ENCODE measurements at regions not wholly inside any gene's neighbourhood (a gene's known extent, or its start where the extent isn't known, plus 50 kb on each side); places are given as distances from the start of the nearest gene placed in this dataset.
"Not testable (repeated sequence)": the region's sequence is repeated elsewhere in the genome, so short reads cannot be mapped to it uniquely, and the experiment has no call there.

GRCh38 chr20:6339176-6339575 lies 216.3 kb upstream of the FERMT1 start:
- no peaks in the 10 kb centered on the region for H3K4me1 ChIP-seq (ENCODE audit: insufficient read depth, poor library complexity, severe bottlenecking)
- H3K36me3 ChIP-seq (ENCODE audit: low read depth) = no peaks in the 10 kb centered on the region
- no peak for ATAC-seq (ENCODE audit: low read depth)
- H3K9me3 ChIP-seq (ENCODE audit: severe bottlenecking) = no peaks in the 10 kb centered on the region
- TF ChIP-seq, protein P1, sequence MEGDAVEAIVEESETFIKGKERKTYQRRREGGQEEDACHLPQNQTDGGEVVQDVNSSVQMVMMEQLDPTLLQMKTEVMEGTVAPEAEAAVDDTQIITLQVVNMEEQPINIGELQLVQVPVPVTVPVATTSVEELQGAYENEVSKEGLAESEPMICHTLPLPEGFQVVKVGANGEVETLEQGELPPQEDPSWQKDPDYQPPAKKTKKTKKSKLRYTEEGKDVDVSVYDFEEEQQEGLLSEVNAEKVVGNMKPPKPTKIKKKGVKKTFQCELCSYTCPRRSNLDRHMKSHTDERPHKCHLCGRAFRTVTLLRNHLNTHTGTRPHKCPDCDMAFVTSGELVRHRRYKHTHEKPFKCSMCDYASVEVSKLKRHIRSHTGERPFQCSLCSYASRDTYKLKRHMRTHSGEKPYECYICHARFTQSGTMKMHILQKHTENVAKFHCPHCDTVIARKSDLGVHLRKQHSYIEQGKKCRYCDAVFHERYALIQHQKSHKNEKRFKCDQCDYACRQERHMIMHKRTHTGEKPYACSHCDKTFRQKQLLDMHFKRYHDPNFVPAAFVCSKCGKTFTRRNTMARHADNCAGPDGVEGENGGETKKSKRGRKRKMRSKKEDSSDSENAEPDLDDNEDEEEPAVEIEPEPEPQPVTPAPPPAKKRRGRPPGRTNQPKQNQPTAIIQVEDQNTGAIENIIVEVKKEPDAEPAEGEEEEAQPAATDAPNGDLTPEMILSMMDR (IDR thresholded peaks at IDR 0.05; ENCODE audit: poor library complexity, severe bottlenecking) = no peak
- no peak for DNase-seq (ENCODE audit: low spot score)
- no peak overlapping the region for H3K4me3 ChIP-seq (ENCODE audit: severe bottlenecking)
- H3K27ac ChIP-seq (ENCODE audit: poor library complexity, severe bottlenecking) = no peak overlapping the region
- H3K27me3 ChIP-seq (ENCODE audit: insufficient read depth, poor library complexity, severe bottlenecking) = peaks cover 3% of the 10 kb centered on the region

DNA sequence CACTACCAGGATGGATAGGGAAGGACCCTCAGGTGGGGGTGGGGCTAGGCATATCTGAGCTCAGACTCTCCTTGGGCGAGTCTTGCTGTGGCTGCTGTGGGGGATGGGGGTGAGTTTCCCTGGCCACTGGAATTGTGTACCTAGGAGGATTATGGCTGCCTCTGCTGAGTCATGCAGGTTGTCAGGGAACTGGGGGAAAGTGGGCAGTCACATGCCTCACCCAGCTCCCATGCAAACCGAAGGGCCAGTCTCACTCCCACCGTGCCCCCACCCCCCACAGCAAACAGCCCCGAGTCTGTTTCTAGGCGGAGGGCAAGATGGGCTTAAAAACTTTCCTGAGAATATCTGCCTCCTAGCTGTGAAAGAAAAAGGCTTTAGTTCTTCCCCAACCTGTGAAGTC lies 210.3 kb upstream of the FERMT1 start:
- Histone ChIP-seq H3K4me1 (ENCODE audit: insufficient read depth, poor library complexity, severe bottlenecking) (no peaks in the 10 kb centered on the region), H3K9me3 (ENCODE audit: severe bottlenecking) (no peaks in the 10 kb centered on the region), H3K36me3 (ENCODE audit: low read depth) (no peaks in the 10 kb centered on the region), H3K27me3 (ENCODE audit: insufficient read depth, poor library complexity, severe bottlenecking) (peaks cover 3% of the 10 kb centered on the region), H3K27ac (ENCODE audit: poor library complexity, severe bottlenecking) (no peak overlapping the region), H3K4me3 (ENCODE audit: severe bottlenecking) (no peak overlapping the region)
- ATAC-seq (ENCODE audit: low read depth) (no peak), DNase-seq (ENCODE audit: low spot score) (peak; percentile 45)
- TF ChIP-seq, protein P1 (IDR thresholded peaks at IDR 0.05; ENCODE audit: poor library complexity, severe bottlenecking) = no peak

- not testable (repeated sequence) for H3K27ac ChIP-seq (ENCODE audit: poor library complexity, severe bottlenecking); H3K4me3 ChIP-seq (ENCODE audit: severe bottlenecking); H3K36me3 ChIP-seq (ENCODE audit: low read depth); H3K27me3 ChIP-seq (ENCODE audit: insufficient read depth, poor library complexity, severe bottlenecking); H3K4me1 ChIP-seq (ENCODE audit: insufficient read depth, poor library complexity, severe bottlenecking); DNase-seq (ENCODE audit: low spot score); H3K9me3 ChIP-seq (ENCODE audit: severe bottlenecking); ATAC-seq (ENCODE audit: low read depth)
Measured at GRCh38 chr20:6321235-6321634, 198.4 kb upstream of the FERMT1 start.

GRCh38 chr20:6311841-6312655 lies 189.2 kb upstream of the FERMT1 start:
- peaks cover 8% of the 10 kb centered on the region for H3K4me1 ChIP-seq (ENCODE audit: insufficient read depth, poor library complexity, severe bottlenecking)
- TF ChIP-seq, protein P1 (IDR thresholded peaks at IDR 0.05; ENCODE audit: poor library complexity, severe bottlenecking) = no peak
- H3K4me3 ChIP-seq (ENCODE audit: severe bottlenecking) = no peak overlapping the region
- no peaks in the 10 kb centered on the region for H3K36me3 ChIP-seq (ENCODE audit: low read depth)
- peaks cover 17% of the 10 kb centered on the region for H3K9me3 ChIP-seq (ENCODE audit: severe bottlenecking)
- H3K27ac ChIP-seq (ENCODE audit: poor library complexity, severe bottlenecking) = peak overlapping the region; percentile 79
- ATAC-seq (ENCODE audit: low read depth) (peak; percentile 92), DNase-seq (ENCODE audit: low spot score) (peak; percentile 63)
- H3K27me3 ChIP-seq (ENCODE audit: insufficient read depth, poor library complexity, severe bottlenecking) = no peaks in the 10 kb centered on the region

- peaks cover 8% of the 10 kb centered on the region for H3K4me1 ChIP-seq (ENCODE audit: insufficient read depth, poor library complexity, severe bottlenecking)
- TF ChIP-seq, protein P1 (IDR thresholded peaks at IDR 0.05; ENCODE audit: poor library complexity, severe bottlenecking) = no peak
- H3K36me3 ChIP-seq (ENCODE audit: low read depth) = no peaks in the 10 kb centered on the region
- H3K9me3 ChIP-seq (ENCODE audit: severe bottlenecking) = peaks cover 17% of the 10 kb centered on the region
- H3K27ac ChIP-seq (ENCODE audit: poor library complexity, severe bottlenecking) = peak overlapping the region; percentile 79
- ATAC-seq (ENCODE audit: low read depth) = no peak
- H3K4me3 ChIP-seq (ENCODE audit: severe bottlenecking) = no peak overlapping the region
- DNase-seq (ENCODE audit: low spot score) = no peak
- no peaks in the 10 kb centered on the region for H3K27me3 ChIP-seq (ENCODE audit: insufficient read depth, poor library complexity, severe bottlenecking)
Measured at GRCh38 chr20:6311097-6311496, 188.3 kb upstream of the FERMT1 start.

All from RWPE2 (cell line).